ENCODE measurements at regions not wholly inside any gene's neighbourhood (a gene's known extent, or its start where the extent isn't known, plus 50 kb on each side); places are given as distances from the start of the nearest gene placed in this dataset.

DNA sequence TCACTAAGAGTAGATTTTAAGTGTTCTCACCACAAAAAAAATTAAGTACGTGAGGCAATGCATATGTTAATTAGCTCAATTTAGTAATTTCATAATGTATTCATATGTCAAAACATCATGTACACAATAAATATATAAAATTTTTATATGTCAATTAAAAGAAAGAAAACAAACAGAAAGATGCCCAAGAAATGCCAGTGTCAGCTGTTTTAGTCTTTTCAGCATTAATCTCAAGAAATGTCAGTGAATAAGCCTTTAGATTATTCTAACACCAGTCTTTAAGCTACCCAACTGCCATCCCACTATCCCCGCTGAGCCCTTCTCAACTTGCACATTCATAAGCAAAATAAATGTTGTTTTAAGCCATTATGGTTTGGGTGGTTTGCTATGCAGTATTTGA lies 76.5 kb downstream of the C1D start:
- peaks cover 0 to 4% (median 0%) of the 10 kb centered on the region in 7 donors for H3K27me3 ChIP-seq
- intact Hi-C loops (cut with DNase I): no loop called here
- ATAC-seq (no peak), DNase-seq (no peak)
- no peak overlapping the region for H3K27ac ChIP-seq
- peaks cover 0 to 9% (median 0%) of the 10 kb centered on the region in 11 donors for H3K9me3 ChIP-seq
- H3K4me3 ChIP-seq: no peak overlapping the region
- 92 to 93% methylated on average over 2 of the region's 2 CpGs for WGBS, 2 donors
- no peaks in the 10 kb centered on the region for H3K4me1 ChIP-seq
- H3K36me3 ChIP-seq: no peaks in the 10 kb centered on the region
- TF ChIP-seq, protein P1, sequence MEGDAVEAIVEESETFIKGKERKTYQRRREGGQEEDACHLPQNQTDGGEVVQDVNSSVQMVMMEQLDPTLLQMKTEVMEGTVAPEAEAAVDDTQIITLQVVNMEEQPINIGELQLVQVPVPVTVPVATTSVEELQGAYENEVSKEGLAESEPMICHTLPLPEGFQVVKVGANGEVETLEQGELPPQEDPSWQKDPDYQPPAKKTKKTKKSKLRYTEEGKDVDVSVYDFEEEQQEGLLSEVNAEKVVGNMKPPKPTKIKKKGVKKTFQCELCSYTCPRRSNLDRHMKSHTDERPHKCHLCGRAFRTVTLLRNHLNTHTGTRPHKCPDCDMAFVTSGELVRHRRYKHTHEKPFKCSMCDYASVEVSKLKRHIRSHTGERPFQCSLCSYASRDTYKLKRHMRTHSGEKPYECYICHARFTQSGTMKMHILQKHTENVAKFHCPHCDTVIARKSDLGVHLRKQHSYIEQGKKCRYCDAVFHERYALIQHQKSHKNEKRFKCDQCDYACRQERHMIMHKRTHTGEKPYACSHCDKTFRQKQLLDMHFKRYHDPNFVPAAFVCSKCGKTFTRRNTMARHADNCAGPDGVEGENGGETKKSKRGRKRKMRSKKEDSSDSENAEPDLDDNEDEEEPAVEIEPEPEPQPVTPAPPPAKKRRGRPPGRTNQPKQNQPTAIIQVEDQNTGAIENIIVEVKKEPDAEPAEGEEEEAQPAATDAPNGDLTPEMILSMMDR (IDR thresholded peaks at IDR 0.05): no peak

Measured in heart right ventricle (tissue), 16 donors.